ENCODE measurements at regions not wholly inside any gene's neighbourhood (a gene's known extent, or its start where the extent isn't known, plus 50 kb on each side); places are given as distances from the start of the nearest gene placed in this dataset.

GRCh38 chr10:22133749-22134624 is 83.8 kb downstream of the EBLN1 start (continued):
- TF ChIP-seq REST (IDR thresholded peaks at IDR 0.05; ENCODE audit: borderline replicate concordance) (peak; percentile 98), REST (CRISPR knock-in tag; IDR thresholded peaks at IDR 0.05; ENCODE audit: low read depth) (no peak), RBBP5 (IDR thresholded peaks at IDR 0.05; ENCODE audit: borderline replicate concordance, insufficient read depth, low read length, poor library complexity, severe bottlenecking) (peak; percentile 69), CREB5 (CRISPR knock-in tag; IDR thresholded peaks at IDR 0.05) (no peak), DIDO1 (tag; IDR thresholded peaks at IDR 0.05; ENCODE audit: low read depth) (no peak), HMBOX1 (IDR thresholded peaks at IDR 0.05) (peak; percentile 75), WHSC1 (IDR thresholded peaks at IDR 0.05; ENCODE audit: low read length) (no peak), ZFP1 (CRISPR knock-in tag; IDR thresholded peaks at IDR 0.05) (no peak), SNRNP70 (optimal IDR thresholded peaks at IDR 0.05; ENCODE audit: low read depth, low read length) (no peak), HDAC1 (IDR thresholded peaks at IDR 0.05) (peak in 1 of 2 experiments; percentile 94; a peak in 2 of 4 replicates), SFPQ (IDR thresholded peaks at IDR 0.05; ENCODE audit: low read depth, low read length) (no peak), MTA1 (IDR thresholded peaks at IDR 0.05; ENCODE audit: borderline replicate concordance) (peak; percentile 89), FOXM1 (IDR thresholded peaks at IDR 0.05; ENCODE audit: low read depth) (peak; percentile 84), FOXM1 (CRISPR knock-in tag; IDR thresholded peaks at IDR 0.05; ENCODE audit: low read depth) (no peak), HNRNPK (IDR thresholded peaks at IDR 0.05; ENCODE audit: low read depth, low read length, poor library complexity, severe bottlenecking) (no peak)
